ENCODE measurements at regions not wholly inside any gene's neighbourhood (a gene's known extent, or its start where the extent isn't known, plus 50 kb on each side); places are given as distances from the start of the nearest gene placed in this dataset.

DNA sequence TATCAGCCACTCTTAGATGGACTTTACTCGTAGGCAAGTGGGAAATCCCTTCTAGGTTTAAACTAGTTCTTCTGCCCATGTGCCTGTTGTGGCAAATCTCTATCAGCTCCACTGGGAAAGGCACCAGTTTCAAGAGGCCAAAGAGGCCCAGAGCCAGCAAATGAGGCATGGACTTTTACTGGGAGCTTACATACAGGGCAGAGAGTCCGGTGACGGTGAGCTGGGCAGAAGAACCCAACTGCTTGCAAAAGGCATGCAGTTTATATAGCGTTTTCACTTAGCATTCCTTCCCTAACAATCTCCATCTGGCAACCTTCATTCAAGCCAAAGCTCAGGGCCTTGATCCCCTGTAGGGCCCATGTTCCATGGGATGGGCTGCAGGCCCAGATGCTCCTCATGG is 93.0 kb upstream of the C3orf80 start:
- no peaks in the 10 kb centered on the region; the same call in 1 of the 2 replicates for H4K20me1 ChIP-seq (replicated peaks; ENCODE audit: control insufficient read depth, insufficient read depth, low read length)
- no peak overlapping the region for H3K4me3 ChIP-seq
- ChIA-PET POLR2A (no interaction called here), CTCF (ENCODE audit: low intra/inter-chr PET ratio) (no interaction called here)
- H3K9ac ChIP-seq (ENCODE audit: insufficient read depth in 1 of 2, low read depth in 2 of 2, low read length in 2 of 2), result no peak overlapping the region
- ATAC-seq (no peak), FAIRE-seq (no peak), DNase-seq (ENCODE audit: extremely low read depth in 1 of 4, low spot score in 3 of 4) (no peak)
- no peaks in the 10 kb centered on the region for H3K79me2 ChIP-seq (ENCODE audit: control insufficient read depth, insufficient read depth, low read length)
- in situ Hi-C loops (cut with MboI), result no loop called here
- no TSS peak for BruUV-seq (replicated peaks)
- H3K4me1 ChIP-seq (replicated peaks in 1 of 2; ENCODE audit: control insufficient read depth in 2 of 2, insufficient read depth in 2 of 2, low read length in 2 of 2), result no peaks in the 10 kb centered on the region; a peak in 1 of 5 replicates
- 0 out of 5 replicates have a peak, but pooled peaks cover 0 to 3% of the 10 kb centered on the region in 2 experiments for H3K27me3 ChIP-seq (ENCODE audit: control insufficient read depth in 2 of 2, insufficient read depth in 2 of 2, low read length in 2 of 2)
- no peaks in the 10 kb centered on the region for H3K9me1 ChIP-seq (ENCODE audit: control insufficient read depth, insufficient read depth, low read length)
- H3K4me2 ChIP-seq (ENCODE audit: insufficient read depth, low read length), result no peak overlapping the region
- H3K27ac ChIP-seq (ENCODE audit: extremely low read depth, low read depth, low read length), result no peak overlapping the region
- TF ChIP-seq NFIC (IDR thresholded peaks at IDR 0.05) (no peak), ZNF785 (CRISPR knock-in tag; IDR thresholded peaks at IDR 0.05) (no peak)
- TF ChIP-seq, protein P1, sequence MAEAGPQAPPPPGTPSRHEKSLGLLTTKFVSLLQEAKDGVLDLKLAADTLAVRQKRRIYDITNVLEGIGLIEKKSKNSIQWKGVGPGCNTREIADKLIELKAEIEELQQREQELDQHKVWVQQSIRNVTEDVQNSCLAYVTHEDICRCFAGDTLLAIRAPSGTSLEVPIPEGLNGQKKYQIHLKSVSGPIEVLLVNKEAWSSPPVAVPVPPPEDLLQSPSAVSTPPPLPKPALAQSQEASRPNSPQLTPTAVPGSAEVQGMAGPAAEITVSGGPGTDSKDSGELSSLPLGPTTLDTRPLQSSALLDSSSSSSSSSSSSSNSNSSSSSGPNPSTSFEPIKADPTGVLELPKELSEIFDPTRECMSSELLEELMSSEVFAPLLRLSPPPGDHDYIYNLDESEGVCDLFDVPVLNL (CRISPR knock-in tag; IDR thresholded peaks at IDR 0.05; ENCODE audit: low read depth), result no peak
- no peak overlapping the region for H2AFZ ChIP-seq (ENCODE audit: low read depth, low read length)
- H3K9me3 ChIP-seq (replicated peaks; ENCODE audit: control insufficient read depth, insufficient read depth, low read depth, low read length), result no peaks in the 10 kb centered on the region
- intact Hi-C loops (cut with micrococcal nuclease), result loop anchor here (10.0 kb wide), 1 partner anchor 247 kb away; no protein-coding TSS in a partner anchor
- 0% methylated on average over 4 of the region's 4 CpGs for WGBS (ENCODE audit: insufficient coverage, low coverage, missing lambda C conversion rate)
- no peaks in the 10 kb centered on the region for H3K36me3 ChIP-seq (ENCODE audit: control insufficient read depth, insufficient read depth, low read length)

DNA sequence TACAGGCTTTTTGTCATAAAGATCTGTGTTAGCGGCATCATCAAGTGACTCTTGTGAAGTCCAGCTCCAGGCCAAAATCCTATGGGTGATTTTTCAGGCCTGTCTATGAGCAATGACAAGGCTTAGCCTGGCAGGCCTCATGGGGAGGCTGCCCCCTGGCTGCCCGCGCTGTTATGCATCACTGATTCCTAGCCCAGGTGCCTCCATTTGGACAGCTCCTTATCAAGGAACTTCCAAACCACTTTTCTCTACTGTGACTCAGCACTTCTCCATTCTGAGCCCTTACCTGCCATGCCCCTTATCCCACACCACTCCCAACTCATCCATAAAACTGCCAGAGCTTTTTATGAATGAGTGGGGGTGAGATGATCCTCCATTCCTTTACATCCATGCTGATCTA is 91.5 kb upstream of the C3orf80 start:
- no peak overlapping the region for H3K27ac ChIP-seq (ENCODE audit: extremely low read depth, low read depth, low read length)
- POLR2A ChIA-PET, result interaction anchor here (0.6 kb wide), 1 partner anchor 37 kb away, joined by 3 read pairs; no protein-coding TSS in a partner anchor
- TF ChIP-seq THAP12 (CRISPR knock-in tag; IDR thresholded peaks at IDR 0.05) (no peak), MAFK (IDR thresholded peaks at IDR 0.05; ENCODE audit: low read length) (peak; percentile 51), IRF9 (tag; IDR thresholded peaks at IDR 0.05) (no peak), FUS (optimal IDR thresholded peaks at IDR 0.05; ENCODE audit: low read depth, low read length) (no peak)

More for the DNA sequence above, 91.5 kb upstream of the C3orf80 start:
- H2AFZ ChIP-seq (ENCODE audit: low read depth, low read length), result no peak overlapping the region
- no peaks in the 10 kb centered on the region for H3K9me3 ChIP-seq (replicated peaks; ENCODE audit: control insufficient read depth, insufficient read depth, low read depth, low read length)
- H3K4me3 ChIP-seq, result no peak overlapping the region
- H4K20me1 ChIP-seq (replicated peaks; ENCODE audit: control insufficient read depth, insufficient read depth, low read length), result no peaks in the 10 kb centered on the region; the same call in 1 of the 2 replicates
- in situ Hi-C loops (cut with MboI), result no loop called here
- BruUV-seq (replicated peaks), result no TSS peak
- ATAC-seq, result peak; percentile 85
- H3K4me1 ChIP-seq (replicated peaks in 1 of 2; ENCODE audit: control insufficient read depth in 2 of 2, insufficient read depth in 2 of 2, low read length in 2 of 2), result no peaks in the 10 kb centered on the region; a peak in 1 of 5 replicates
- H3K36me3 ChIP-seq (ENCODE audit: control insufficient read depth, insufficient read depth, low read length), result no peaks in the 10 kb centered on the region
- H3K9ac ChIP-seq (ENCODE audit: insufficient read depth in 1 of 2, low read depth in 2 of 2, low read length in 2 of 2), result no peak overlapping the region
- H3K9me1 ChIP-seq (ENCODE audit: control insufficient read depth, insufficient read depth, low read length), result no peaks in the 10 kb centered on the region
- FAIRE-seq, result no peak
- 19% methylated on average over 3 of the region's 3 CpGs for WGBS (ENCODE audit: insufficient coverage, low coverage, missing lambda C conversion rate)
- CTCF ChIA-PET (ENCODE audit: low intra/inter-chr PET ratio), result no interaction called here
- intact Hi-C loops (cut with micrococcal nuclease), result loop anchor here (1.0 to 10.0 kb wide), 2 partner anchors 101 to 249 kb away; no protein-coding TSS in a partner anchor
- H3K27me3 ChIP-seq (ENCODE audit: control insufficient read depth in 2 of 2, insufficient read depth in 2 of 2, low read length in 2 of 2), result 0 out of 5 replicates have a peak, but pooled peaks cover 0 to 3% of the 10 kb centered on the region in 2 experiments
- peak; percentile 18 to 61 (median 45) for DNase-seq (ENCODE audit: extremely low read depth in 1 of 4, low spot score in 3 of 4)
- H3K79me2 ChIP-seq (ENCODE audit: control insufficient read depth, insufficient read depth, low read length), result no peaks in the 10 kb centered on the region
- H3K4me2 ChIP-seq (ENCODE audit: insufficient read depth, low read length), result no peak overlapping the region

Measured in K562 (cell line).